Smooth muscle cell (in vitro differentiated cells): ENCODE measurements at regions not wholly inside any gene's neighbourhood (a gene's known extent, or its start where the extent isn't known, plus 50 kb on each side); places are given as distances from the start of the nearest gene placed in this dataset.

Source experiments
- DNase-seq: peaks from one replicate; lab custom pipeline; 2025; ENCODE audit not compliant: unreplicated experiment; lab: John Stamatoyannopoulos, UW
- H2AFZ ChIP-seq: fragments of 200-600 bp; sonication (generic); 2 replicates; pipeline ENCODE4 v1.6.0; 2016; ENCODE audit warnings: antibody characterized with exemption, low read depth, mild to moderate bottlenecking
- H3F3A ChIP-seq: fragments of 200-600 bp; sonication (generic); 2 replicates; pipeline ENCODE4 v1.6.0; 2017; ENCODE audit warnings: antibody characterized with exemption, low read depth
- H3K27ac ChIP-seq: fragments of 200-600 bp; sonication (generic); 2 replicates; pipeline ENCODE4 v1.5.1; 2016; ENCODE audit warnings: low read depth, mild to moderate bottlenecking
- H3K27me3 ChIP-seq: fragments of 200-600 bp; sonication (generic); 2 replicates; pipeline ENCODE4 v1.6.1; 2016; ENCODE audit warnings: low read depth, mild to moderate bottlenecking
- H3K36me3 ChIP-seq: fragments of 200-600 bp; sonication (generic); 2 replicates; pipeline ENCODE4 v1.5.1; 2016; ENCODE audit warnings: low read depth
- H3K4me1 ChIP-seq: fragments of 200-600 bp; sonication (generic); 2 replicates; pipeline ENCODE4 v1.5.1; 2016; ENCODE audit warnings: low read depth
- H3K4me2 ChIP-seq: fragments of 200-600 bp; sonication (generic); 2 replicates; pipeline ENCODE4 v1.6.0; 2016; ENCODE audit warnings: mild to moderate bottlenecking
- H3K4me3 ChIP-seq: fragments of 200-600 bp; sonication (generic); 2 replicates; pipeline ENCODE4 v1.5.1; 2016; ENCODE audit warnings: mild to moderate bottlenecking
- H3K79me2 ChIP-seq: fragments of 200-600 bp; sonication (generic); 2 replicates; pipeline ENCODE4 v1.6.0; 2016; ENCODE audit warnings: low read depth, mild to moderate bottlenecking
- H3K9ac ChIP-seq: fragments of 200-600 bp; sonication (generic); 2 replicates; pipeline ENCODE4 v1.6.0; 2016; ENCODE audit warnings: low read depth
- H3K9me3 ChIP-seq: fragments of 200-600 bp; sonication (generic); replicated peaks from 2 replicates; pipeline ENCODE4 v1.5.1; 2016; ENCODE audit warnings: low read depth
- H4K20me1 ChIP-seq: fragments of 200-600 bp; sonication (generic); 2 replicates; pipeline ENCODE4 v1.6.0; 2016; ENCODE audit warnings: low read depth
- WGBS: methylation state at CpG from one replicate; pipeline ENCODE4 v1.1.7; 2016; ENCODE audit warnings: low lambda C conversion rate; 5-methylcytosine and 5-hydroxymethylcytosine counted together
- TF ChIP-seq, protein P1 (sequence below): fragments of 200-600 bp; sonication (generic); IDR thresholded peaks from 2 replicates; pipeline ENCODE4 v1.5.1; 2017; ENCODE audit warnings: borderline replicate concordance, mild to moderate bottlenecking, antibody characterized with exemption; ENCODE audit not compliant: insufficient read depth, poor library complexity, severe bottlenecking

DNA sequence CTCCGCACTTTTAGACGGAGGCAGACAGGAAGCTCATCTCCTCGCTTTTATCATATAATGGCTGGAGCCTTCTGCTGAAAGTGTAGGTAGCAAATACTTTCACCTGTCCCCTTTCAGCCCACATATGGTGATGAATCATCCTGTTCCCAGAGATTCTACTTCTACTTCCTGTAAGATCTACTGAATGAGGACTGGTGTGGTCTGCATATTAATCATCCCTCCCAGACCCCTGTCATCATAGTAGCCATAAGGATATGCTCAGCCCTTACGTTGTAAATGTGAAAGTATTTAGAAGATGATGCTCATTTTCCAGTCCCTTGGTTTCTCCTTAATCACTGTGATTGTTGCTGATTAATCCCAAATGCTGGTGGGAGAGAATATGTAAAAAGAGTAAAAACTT is 268.2 kb upstream of the GRIP1 start:
- no peaks in the 10 kb centered on the region for H3K79me2 ChIP-seq
- no peak overlapping the region for H3K27ac ChIP-seq
- no peaks in the 10 kb centered on the region for H4K20me1 ChIP-seq
- no peak overlapping the region for H3K4me2 ChIP-seq
- H3K9me3 ChIP-seq = no peaks in the 10 kb centered on the region
- H3K4me1 ChIP-seq = peaks cover 6% of the 10 kb centered on the region
- 70% methylated on average over 4 of the region's 4 CpGs for WGBS
- no peak overlapping the region for H3K4me3 ChIP-seq
- DNase-seq = no peak
- H3K9ac ChIP-seq = no peak overlapping the region
- H3F3A ChIP-seq = no peaks in the 10 kb centered on the region
- H3K36me3 ChIP-seq = no peaks in the 10 kb centered on the region
- H2AFZ ChIP-seq = no peak overlapping the region
- H3K27me3 ChIP-seq = no peaks in the 10 kb centered on the region
- TF ChIP-seq, protein P1, sequence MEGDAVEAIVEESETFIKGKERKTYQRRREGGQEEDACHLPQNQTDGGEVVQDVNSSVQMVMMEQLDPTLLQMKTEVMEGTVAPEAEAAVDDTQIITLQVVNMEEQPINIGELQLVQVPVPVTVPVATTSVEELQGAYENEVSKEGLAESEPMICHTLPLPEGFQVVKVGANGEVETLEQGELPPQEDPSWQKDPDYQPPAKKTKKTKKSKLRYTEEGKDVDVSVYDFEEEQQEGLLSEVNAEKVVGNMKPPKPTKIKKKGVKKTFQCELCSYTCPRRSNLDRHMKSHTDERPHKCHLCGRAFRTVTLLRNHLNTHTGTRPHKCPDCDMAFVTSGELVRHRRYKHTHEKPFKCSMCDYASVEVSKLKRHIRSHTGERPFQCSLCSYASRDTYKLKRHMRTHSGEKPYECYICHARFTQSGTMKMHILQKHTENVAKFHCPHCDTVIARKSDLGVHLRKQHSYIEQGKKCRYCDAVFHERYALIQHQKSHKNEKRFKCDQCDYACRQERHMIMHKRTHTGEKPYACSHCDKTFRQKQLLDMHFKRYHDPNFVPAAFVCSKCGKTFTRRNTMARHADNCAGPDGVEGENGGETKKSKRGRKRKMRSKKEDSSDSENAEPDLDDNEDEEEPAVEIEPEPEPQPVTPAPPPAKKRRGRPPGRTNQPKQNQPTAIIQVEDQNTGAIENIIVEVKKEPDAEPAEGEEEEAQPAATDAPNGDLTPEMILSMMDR = no peak

DNA sequence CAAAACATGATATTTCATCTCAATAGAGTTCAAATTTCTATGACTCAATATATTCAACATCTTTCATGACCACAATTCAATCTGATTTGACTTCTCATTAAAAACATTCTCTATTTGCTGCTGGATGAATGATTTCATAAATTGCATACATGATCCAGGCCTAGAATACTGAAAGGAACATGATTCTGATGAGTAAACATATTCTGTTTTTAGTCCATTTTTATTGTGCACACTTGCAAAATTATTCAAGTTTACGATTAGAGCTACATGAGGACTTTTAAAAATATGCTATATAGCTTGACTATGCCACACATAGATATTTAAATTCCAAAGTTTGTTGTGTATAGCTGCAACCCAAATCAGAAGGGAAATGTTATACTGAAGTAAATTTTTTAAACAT is 273.8 kb upstream of the GRIP1 start:
- no peak overlapping the region for H3K4me2 ChIP-seq
- 98% methylated on average over 1 of the region's 1 CpG for WGBS

DNA sequence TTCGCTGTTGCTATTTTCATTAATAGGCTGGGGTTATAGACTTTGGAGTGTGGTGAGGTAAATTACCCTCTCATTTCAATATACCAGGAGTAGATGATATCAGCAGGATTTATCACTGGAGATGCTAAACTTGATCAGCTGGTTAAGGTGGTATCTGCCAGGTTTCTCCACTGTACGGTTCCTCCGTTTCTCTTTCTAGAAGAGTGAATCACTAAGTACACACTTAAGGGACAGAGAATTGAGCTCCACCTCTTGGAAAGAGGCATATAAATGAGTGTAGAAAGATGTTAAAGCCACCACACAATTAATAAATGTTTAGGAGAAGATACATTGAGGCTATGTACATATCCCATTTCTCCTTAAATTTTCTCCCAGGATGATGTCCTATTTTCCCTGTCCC is 277.4 kb upstream of the GRIP1 start:
- no peak overlapping the region for H3K27ac ChIP-seq
- H3K9me3 ChIP-seq = no peaks in the 10 kb centered on the region
- H3K36me3 ChIP-seq = no peaks in the 10 kb centered on the region
- H3F3A ChIP-seq = no peaks in the 10 kb centered on the region
- TF ChIP-seq, protein P1 = no peak
- H3K4me1 ChIP-seq = peaks cover 5% of the 10 kb centered on the region
- H3K9ac ChIP-seq = no peak overlapping the region
- H3K27me3 ChIP-seq = no peaks in the 10 kb centered on the region
- DNase-seq = no peak
- H2AFZ ChIP-seq = no peak overlapping the region
- H3K4me2 ChIP-seq = no peak overlapping the region
- 90% methylated on average over 3 of the region's 3 CpGs for WGBS
- no peak overlapping the region for H3K4me3 ChIP-seq
- no peaks in the 10 kb centered on the region for H3K79me2 ChIP-seq
- H4K20me1 ChIP-seq = no peaks in the 10 kb centered on the region

More for the DNA sequence above, 273.8 kb upstream of the GRIP1 start:
- no peak for DNase-seq
- no peak overlapping the region for H2AFZ ChIP-seq
- TF ChIP-seq, protein P1 = no peak
- no peaks in the 10 kb centered on the region for H3K9me3 ChIP-seq
- H3K4me1 ChIP-seq = no peaks in the 10 kb centered on the region
- H3K79me2 ChIP-seq = no peaks in the 10 kb centered on the region
- no peaks in the 10 kb centered on the region for H3F3A ChIP-seq
- H3K36me3 ChIP-seq = no peaks in the 10 kb centered on the region
- no peak overlapping the region for H3K9ac ChIP-seq
- no peaks in the 10 kb centered on the region for H3K27me3 ChIP-seq
- no peaks in the 10 kb centered on the region for H4K20me1 ChIP-seq
- H3K4me3 ChIP-seq = no peak overlapping the region
- H3K27ac ChIP-seq = no peak overlapping the region

DNA sequence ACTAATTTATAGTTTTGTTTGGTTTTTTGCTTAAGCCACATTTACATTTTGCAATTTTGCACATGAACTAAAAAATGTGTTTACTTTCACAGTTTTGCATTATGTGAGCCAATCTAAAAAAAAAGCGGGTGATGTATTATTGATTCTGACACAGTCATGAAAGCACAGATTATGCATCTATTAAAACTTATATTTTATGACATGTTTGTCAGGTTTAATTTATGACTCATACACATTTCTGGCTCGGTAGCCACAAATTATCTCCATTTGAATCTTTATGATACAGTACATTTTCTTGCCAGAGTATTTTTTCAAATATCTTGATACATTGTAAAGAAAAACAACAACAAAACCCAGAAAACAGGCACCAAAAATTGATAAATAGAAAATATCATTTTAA is 280.4 kb upstream of the GRIP1 start:
- TF ChIP-seq, protein P1 = no peak
- H3K4me2 ChIP-seq = no peak overlapping the region
- 72% methylated on average over 2 of the region's 2 CpGs for WGBS

More for the DNA sequence above, 280.4 kb upstream of the GRIP1 start:
- H3K27ac ChIP-seq = no peak overlapping the region
- DNase-seq = no peak
- H3K36me3 ChIP-seq = no peaks in the 10 kb centered on the region
- peaks cover 5% of the 10 kb centered on the region for H3K4me1 ChIP-seq
- no peak overlapping the region for H2AFZ ChIP-seq
- H3K9me3 ChIP-seq = no peaks in the 10 kb centered on the region
- no peaks in the 10 kb centered on the region for H3K79me2 ChIP-seq
- no peaks in the 10 kb centered on the region for H3K27me3 ChIP-seq
- H4K20me1 ChIP-seq = no peaks in the 10 kb centered on the region
- peaks cover 4% of the 10 kb centered on the region for H3F3A ChIP-seq
- no peak overlapping the region for H3K4me3 ChIP-seq
- no peak overlapping the region for H3K9ac ChIP-seq
